C4-2B (cell line): ENCODE measurements at regions not wholly inside any gene's neighbourhood (a gene's known extent, or its start where the extent isn't known, plus 50 kb on each side); places are given as distances from the start of the nearest gene placed in this dataset.
"Not testable (repeated sequence)": the region's sequence is repeated elsewhere in the genome, so short reads cannot be mapped to it uniquely, and the experiment has no call there.

Source experiments
- H3K27ac ChIP-seq: fragments of 450-650 bp; 2 replicates; pipeline ENCODE4 v1.5.1; 2017
- CTCF ChIP-seq: fragments of 450-650 bp; conservative IDR thresholded peaks from 2 replicates; pipeline ENCODE4 v1.5.1; 2017; ENCODE audit warnings: mild to moderate bottlenecking
- ZFX ChIP-seq: fragments of 450-650 bp; IDR thresholded peaks from 2 replicates; pipeline ENCODE4 v1.6.1; 2017

GRCh38 chr4:189615217-189615663 is 325.4 kb upstream of the FRG1 start:
- no peak overlapping the region for H3K27ac ChIP-seq

GRCh38 chr4:189617741-189618140 is 322.9 kb upstream of the FRG1 start:
- not testable (repeated sequence) for H3K27ac ChIP-seq

More at GRCh38 chr4:189615217-189615663, 325.4 kb upstream of the FRG1 start:
- TF ChIP-seq ZFX (no peak), CTCF (no peak)

GRCh38 chr4:189619441-189620250 is 321.0 kb upstream of the FRG1 start:
- not testable (repeated sequence) for H3K27ac ChIP-seq

GRCh38 chr4:189622574-189622973 is 318.1 kb upstream of the FRG1 start:
- not testable (repeated sequence) for H3K27ac ChIP-seq

- H3K27ac ChIP-seq = not testable (repeated sequence)
Observed at GRCh38 chr4:189627041-189627440, 313.6 kb upstream of the FRG1 start.

GRCh38 chr4:189629733-189630132 is 310.9 kb upstream of the FRG1 start:
- not testable (repeated sequence) for H3K27ac ChIP-seq

GRCh38 chr4:189630913-189631567 is 309.6 kb upstream of the FRG1 start:
- H3K27ac ChIP-seq = not testable (repeated sequence)

GRCh38 chr4:189631568-189631916 is 309.1 kb upstream of the FRG1 start:
- not testable (repeated sequence) for H3K27ac ChIP-seq

GRCh38 chr4:189650436-189650835 is 290.2 kb upstream of the FRG1 start:
- not testable (repeated sequence) for H3K27ac ChIP-seq

- H3K27ac ChIP-seq = not testable (repeated sequence)
Observed at GRCh38 chr4:189653130-189653653, 287.5 kb upstream of the FRG1 start.

GRCh38 chr4:189653983-189654382 is 286.7 kb upstream of the FRG1 start:
- H3K27ac ChIP-seq = not testable (repeated sequence)

GRCh38 chr4:189654396-189654795 is 286.3 kb upstream of the FRG1 start:
- H3K27ac ChIP-seq = not testable (repeated sequence)

- H3K27ac ChIP-seq = not testable (repeated sequence)
Observed at GRCh38 chr4:189655817-189656216, 284.9 kb upstream of the FRG1 start.

GRCh38 chr4:189656641-189657040 is 284.0 kb upstream of the FRG1 start:
- TF ChIP-seq ZFX = no peak
- no peak for TF ChIP-seq CTCF
- H3K27ac ChIP-seq = no peak overlapping the region

GRCh38 chr4:189658259-189658658 is 282.4 kb upstream of the FRG1 start:
- not testable (repeated sequence) for H3K27ac ChIP-seq

- H3K27ac ChIP-seq = not testable (repeated sequence)
Observed at GRCh38 chr4:189658831-189659230, 281.8 kb upstream of the FRG1 start.
